ENCODE measurements at regions not wholly inside any gene's neighbourhood (a gene's known extent, or its start where the extent isn't known, plus 50 kb on each side); places are given as distances from the start of the nearest gene placed in this dataset.

- no peaks in the 10 kb centered on the region for H3K9me3 ChIP-seq
- no peak overlapping the region for H3K4me3 ChIP-seq
- H3K27me3 ChIP-seq: no peaks in the 10 kb centered on the region
- no peaks in the 10 kb centered on the region for H3K36me3 ChIP-seq
- no peak for ATAC-seq (ENCODE audit: low FRiP score in 2 of 2)
- no peak for TF ChIP-seq EP300 (IDR thresholded peaks at IDR 0.05)
- TF ChIP-seq, protein P1, sequence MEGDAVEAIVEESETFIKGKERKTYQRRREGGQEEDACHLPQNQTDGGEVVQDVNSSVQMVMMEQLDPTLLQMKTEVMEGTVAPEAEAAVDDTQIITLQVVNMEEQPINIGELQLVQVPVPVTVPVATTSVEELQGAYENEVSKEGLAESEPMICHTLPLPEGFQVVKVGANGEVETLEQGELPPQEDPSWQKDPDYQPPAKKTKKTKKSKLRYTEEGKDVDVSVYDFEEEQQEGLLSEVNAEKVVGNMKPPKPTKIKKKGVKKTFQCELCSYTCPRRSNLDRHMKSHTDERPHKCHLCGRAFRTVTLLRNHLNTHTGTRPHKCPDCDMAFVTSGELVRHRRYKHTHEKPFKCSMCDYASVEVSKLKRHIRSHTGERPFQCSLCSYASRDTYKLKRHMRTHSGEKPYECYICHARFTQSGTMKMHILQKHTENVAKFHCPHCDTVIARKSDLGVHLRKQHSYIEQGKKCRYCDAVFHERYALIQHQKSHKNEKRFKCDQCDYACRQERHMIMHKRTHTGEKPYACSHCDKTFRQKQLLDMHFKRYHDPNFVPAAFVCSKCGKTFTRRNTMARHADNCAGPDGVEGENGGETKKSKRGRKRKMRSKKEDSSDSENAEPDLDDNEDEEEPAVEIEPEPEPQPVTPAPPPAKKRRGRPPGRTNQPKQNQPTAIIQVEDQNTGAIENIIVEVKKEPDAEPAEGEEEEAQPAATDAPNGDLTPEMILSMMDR (IDR thresholded peaks at IDR 0.05): no peak
- no peak for TF ChIP-seq POLR2A (IDR thresholded peaks at IDR 0.05)
- TF ChIP-seq POLR2AphosphoS5 (IDR thresholded peaks at IDR 0.05): no peak
- H3K4me1 ChIP-seq: no peaks in the 10 kb centered on the region
- WGBS, 2 donors: 87 to 92% methylated on average over 3 of the region's 3 CpGs
- H3K27ac ChIP-seq: no peak overlapping the region
- no peak for DNase-seq
These were observed 395.0 kb upstream of the NCAM2 start for GRCh38 chr21:20603236-20603635.

DNA sequence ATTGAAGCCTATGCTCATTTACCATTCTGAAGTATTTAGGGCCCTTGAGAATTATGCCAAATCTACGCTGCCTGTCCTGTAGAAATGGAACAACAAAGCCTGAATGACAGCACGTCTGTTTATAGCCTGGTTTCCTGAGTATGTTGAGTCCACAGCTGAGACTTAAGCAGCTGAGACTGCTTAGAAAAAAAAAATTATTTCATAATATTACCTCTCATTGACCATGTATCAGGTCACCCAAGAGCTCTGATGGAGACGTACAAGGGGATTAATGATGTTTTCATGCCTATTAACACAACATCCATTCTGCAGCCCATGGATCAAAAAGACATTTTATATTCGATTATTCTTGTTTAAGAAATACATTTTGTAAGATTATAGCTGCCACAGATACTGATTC is 387.2 kb upstream of the NCAM2 start:
- TF ChIP-seq POLR2AphosphoS5 (IDR thresholded peaks at IDR 0.05) (no peak), EP300 (IDR thresholded peaks at IDR 0.05) (no peak), POLR2A (IDR thresholded peaks at IDR 0.05) (no peak)
- TF ChIP-seq, protein P1 (IDR thresholded peaks at IDR 0.05): no peak
- H3K27me3 ChIP-seq: no peaks in the 10 kb centered on the region
- no peak overlapping the region for H3K4me3 ChIP-seq
- H3K9me3 ChIP-seq: no peaks in the 10 kb centered on the region
- H3K27ac ChIP-seq: no peak overlapping the region
- WGBS, 2 donors: 59 to 76% methylated on average over 4 of the region's 4 CpGs
- H3K4me1 ChIP-seq: no peaks in the 10 kb centered on the region
- DNase-seq (no peak), ATAC-seq (ENCODE audit: low FRiP score in 2 of 2) (no peak)
- H3K36me3 ChIP-seq: no peaks in the 10 kb centered on the region

DNA sequence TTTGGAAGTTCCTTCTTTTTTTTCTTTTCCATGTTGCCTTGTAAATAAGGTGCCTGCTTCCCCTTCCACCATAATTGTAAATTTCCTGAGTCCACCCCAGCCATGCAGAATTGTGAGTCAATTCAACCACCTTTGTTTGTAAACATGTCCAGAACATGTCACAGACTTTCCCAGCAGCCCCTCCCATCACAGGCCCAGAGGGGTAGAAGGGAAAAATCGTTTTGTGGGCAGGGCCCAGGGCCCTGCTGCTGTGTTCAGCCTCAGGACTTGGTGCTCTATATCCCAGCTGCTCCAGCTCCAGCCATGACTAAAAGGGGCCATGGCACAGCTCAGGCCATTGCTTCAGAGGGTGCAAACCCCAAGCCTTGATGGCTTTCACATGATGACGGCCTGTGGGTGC is 384.6 kb upstream of the NCAM2 start:
- ATAC-seq (ENCODE audit: low FRiP score in 2 of 2) (no peak), DNase-seq (no peak)
- Histone ChIP-seq H3K4me1 (no peaks in the 10 kb centered on the region), H3K36me3 (no peaks in the 10 kb centered on the region), H3K27me3 (no peaks in the 10 kb centered on the region), H3K4me3 (no peak overlapping the region), H3K9me3 (no peaks in the 10 kb centered on the region), H3K27ac (no peak overlapping the region)
- TF ChIP-seq EP300 (IDR thresholded peaks at IDR 0.05) (no peak), POLR2AphosphoS5 (IDR thresholded peaks at IDR 0.05) (no peak), POLR2A (IDR thresholded peaks at IDR 0.05) (no peak)
- TF ChIP-seq, protein P1 (IDR thresholded peaks at IDR 0.05): no peak
- WGBS, 2 donors: 36 to 42% methylated on average over 2 of the region's 2 CpGs

DNA sequence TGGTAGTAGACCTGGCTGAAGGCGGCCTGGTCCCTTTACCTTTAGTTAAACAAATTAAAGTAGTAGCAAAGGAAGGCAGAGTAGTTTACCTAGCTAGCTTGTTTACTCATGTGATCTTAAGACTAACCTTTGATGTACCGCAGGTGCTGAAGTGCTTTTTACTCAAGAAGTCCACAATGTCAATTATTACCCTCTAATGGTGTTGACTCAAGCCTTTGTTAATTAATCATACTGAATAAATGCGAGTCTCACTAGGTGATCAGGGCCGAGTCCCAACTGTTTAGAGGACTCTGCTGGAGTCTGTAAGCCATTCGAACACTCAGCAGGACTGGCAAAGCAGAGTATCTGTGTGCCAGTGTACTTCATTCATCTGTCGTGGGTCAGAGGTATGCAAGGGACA is 381.1 kb upstream of the NCAM2 start:
- WGBS, 2 donors: 28 to 43% methylated on average over 5 to 6 of the region's 6 CpGs
- Histone ChIP-seq H3K9me3 (no peaks in the 10 kb centered on the region), H3K4me3 (no peak overlapping the region), H3K36me3 (no peaks in the 10 kb centered on the region), H3K4me1 (no peaks in the 10 kb centered on the region), H3K27me3 (no peaks in the 10 kb centered on the region), H3K27ac (no peak overlapping the region)
- ATAC-seq (ENCODE audit: low FRiP score in 2 of 2): no peak
- no peak for TF ChIP-seq POLR2A (IDR thresholded peaks at IDR 0.05)
- TF ChIP-seq EP300 (IDR thresholded peaks at IDR 0.05): no peak
- TF ChIP-seq, protein P1 (IDR thresholded peaks at IDR 0.05): no peak
- no peak for TF ChIP-seq POLR2AphosphoS5 (IDR thresholded peaks at IDR 0.05)
- no peak for DNase-seq

GRCh38 chr21:20618878-20619277 is 379.3 kb upstream of the NCAM2 start:
- WGBS, 2 donors: 75 to 85% methylated on average over 3 of the region's 3 CpGs
- H3K9me3 ChIP-seq: peaks cover 0 to 9% (median 0%) of the 10 kb centered on the region in 4 donors
- DNase-seq (no peak), ATAC-seq (ENCODE audit: low FRiP score in 2 of 2) (no peak)
- no peak overlapping the region for H3K4me3 ChIP-seq
- H3K36me3 ChIP-seq: no peaks in the 10 kb centered on the region
- no peaks in the 10 kb centered on the region for H3K27me3 ChIP-seq
- H3K4me1 ChIP-seq: no peaks in the 10 kb centered on the region
- no peak overlapping the region for H3K27ac ChIP-seq
- TF ChIP-seq POLR2A (IDR thresholded peaks at IDR 0.05) (no peak), POLR2AphosphoS5 (IDR thresholded peaks at IDR 0.05) (no peak), EP300 (IDR thresholded peaks at IDR 0.05) (no peak)
- TF ChIP-seq, protein P1 (IDR thresholded peaks at IDR 0.05): no peak
